Ascending aorta (tissue), 2 donors: ENCODE measurements at regions not wholly inside any gene's neighbourhood (a gene's known extent, or its start where the extent isn't known, plus 50 kb on each side); places are given as distances from the start of the nearest gene placed in this dataset.
A peak's percentile ranks its signal among the peaks of the same experiment; 100 is the strongest.
"Not testable (repeated sequence)": the region's sequence is repeated elsewhere in the genome, so short reads cannot be mapped to it uniquely, and the experiment has no call there.

Source experiments
- DNase-seq, 2 donors: peaks; one replicate each; pipeline ENCODE4 v3.0.0-alpha.2; 2019; ENCODE audit warnings: low spot score in 2 of 2
- H3K27ac ChIP-seq, 2 donors: fragments of 200-600 bp; sonication (generic); one replicate each; pipeline ENCODE4 v1.5.1; 2016 to 2017; ENCODE audit warnings: mild to moderate bottlenecking in 1 of 2
- H3K27me3 ChIP-seq: fragments of 200-600 bp; sonication (generic); one replicate; pipeline ENCODE4 v1.5.1; 2017
- H3K36me3 ChIP-seq, 2 donors: fragments of 200-600 bp; sonication (generic); one replicate each; pipeline ENCODE4 v1.5.1; 2016
- H3K4me1 ChIP-seq, 2 donors: fragments of 200-600 bp; sonication (generic); one replicate each; pipeline ENCODE4 v1.5.1; 2016 to 2017; ENCODE audit warnings: mild to moderate bottlenecking in 1 of 2
- H3K4me3 ChIP-seq, 2 donors: fragments of 200-600 bp; sonication (generic); one replicate each; pipeline ENCODE4 v1.5.1; 2016 to 2017; ENCODE audit warnings: mild to moderate bottlenecking in 1 of 2
- H3K9me3 ChIP-seq, 2 donors: fragments of 200-600 bp; sonication (generic); one replicate each; pipeline ENCODE4 v1.5.1; 2016
- intact Hi-C: fragments of 100-400 bp; cut with DNase I; formaldehyde crosslinking; loops from one replicate; pipeline ENCODE4 v1.15.1; 2023
- TF ChIP-seq, protein P1 (sequence below), 3 experiments: fragments of 200-600 bp in 2 of 3; fragments of 450-650 bp in 1 of 3; sonication (generic) in 2 of 3; IDR thresholded peaks; one replicate each; pipeline ENCODE4 v1.5.1; 2016 to 2019; ENCODE audit warnings: antibody characterized with exemption in 3 of 3, mild to moderate bottlenecking in 1 of 3, moderate library complexity in 1 of 3

DNA sequence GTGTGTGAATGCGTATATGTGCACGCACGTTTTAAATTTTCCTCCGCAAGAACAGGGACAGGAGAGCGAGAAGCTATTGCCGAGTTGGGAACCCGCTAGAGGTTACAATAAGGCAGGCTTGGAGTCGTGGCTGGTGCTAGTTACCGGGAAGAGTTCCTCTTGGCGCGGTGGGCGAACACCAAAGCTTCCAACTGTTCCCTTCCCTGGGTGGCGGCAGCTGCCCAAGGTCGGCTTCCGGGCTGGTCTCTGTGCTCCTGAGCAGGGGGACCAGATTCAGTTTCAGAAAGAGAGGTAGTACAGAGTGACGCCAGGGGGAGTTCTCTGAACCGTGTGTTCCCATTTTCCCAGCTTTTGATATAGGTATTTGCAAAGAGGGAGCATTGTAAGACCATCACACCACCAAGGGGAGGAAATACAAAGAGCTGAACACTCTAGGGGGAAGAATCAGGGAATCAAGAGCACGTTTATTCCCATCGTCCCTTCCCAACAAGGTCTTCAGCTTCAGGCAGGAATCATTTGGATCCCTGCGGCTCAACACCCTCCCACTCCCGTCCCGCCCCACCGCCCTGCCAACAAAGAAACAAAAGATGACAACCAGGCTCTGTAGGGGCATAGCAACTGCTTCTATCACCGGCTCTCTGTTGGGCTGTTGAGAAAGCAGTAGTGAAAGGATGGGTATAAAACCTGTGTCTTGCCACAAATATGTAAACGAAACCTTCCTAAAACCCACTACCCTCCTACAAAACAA, 113.6 kb upstream of the TEX13C start:
- intact Hi-C loops, result no loop called here
- TF ChIP-seq, protein P1, sequence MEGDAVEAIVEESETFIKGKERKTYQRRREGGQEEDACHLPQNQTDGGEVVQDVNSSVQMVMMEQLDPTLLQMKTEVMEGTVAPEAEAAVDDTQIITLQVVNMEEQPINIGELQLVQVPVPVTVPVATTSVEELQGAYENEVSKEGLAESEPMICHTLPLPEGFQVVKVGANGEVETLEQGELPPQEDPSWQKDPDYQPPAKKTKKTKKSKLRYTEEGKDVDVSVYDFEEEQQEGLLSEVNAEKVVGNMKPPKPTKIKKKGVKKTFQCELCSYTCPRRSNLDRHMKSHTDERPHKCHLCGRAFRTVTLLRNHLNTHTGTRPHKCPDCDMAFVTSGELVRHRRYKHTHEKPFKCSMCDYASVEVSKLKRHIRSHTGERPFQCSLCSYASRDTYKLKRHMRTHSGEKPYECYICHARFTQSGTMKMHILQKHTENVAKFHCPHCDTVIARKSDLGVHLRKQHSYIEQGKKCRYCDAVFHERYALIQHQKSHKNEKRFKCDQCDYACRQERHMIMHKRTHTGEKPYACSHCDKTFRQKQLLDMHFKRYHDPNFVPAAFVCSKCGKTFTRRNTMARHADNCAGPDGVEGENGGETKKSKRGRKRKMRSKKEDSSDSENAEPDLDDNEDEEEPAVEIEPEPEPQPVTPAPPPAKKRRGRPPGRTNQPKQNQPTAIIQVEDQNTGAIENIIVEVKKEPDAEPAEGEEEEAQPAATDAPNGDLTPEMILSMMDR (IDR thresholded peaks at IDR 0.05), result no peak
- Histone ChIP-seq H3K4me3 (peak overlapping the region; percentile 39 to 54), H3K36me3 (no peaks in the 10 kb centered on the region), H3K4me1 (no peaks in the 10 kb centered on the region), H3K27me3 (no peaks in the 10 kb centered on the region), H3K9me3 (no peaks in the 10 kb centered on the region), H3K27ac (peak overlapping the region; percentile 59 to 61)
- DNase-seq, result no peak

DNA sequence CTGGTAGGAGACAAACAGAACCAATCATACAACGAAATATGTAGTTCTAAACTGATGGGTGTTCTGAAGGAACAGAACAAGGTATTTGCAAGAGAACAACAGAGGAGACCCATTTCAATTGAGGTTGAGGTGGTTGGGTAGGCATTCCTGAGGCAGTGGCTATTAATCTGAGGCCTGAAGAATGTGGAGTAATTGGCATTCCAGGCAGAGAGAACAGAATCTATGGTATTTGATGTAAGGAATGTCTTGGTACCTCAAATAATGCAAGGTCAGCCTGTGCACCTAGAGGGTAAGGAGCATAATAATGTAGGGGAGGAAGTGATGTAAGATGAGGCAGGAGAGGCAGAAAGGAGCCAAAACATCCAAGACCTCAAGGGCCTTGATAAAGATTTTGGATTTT, 109.5 kb upstream of the TEX13C start:
- Histone ChIP-seq H3K36me3 (no peaks in the 10 kb centered on the region), H3K4me3 (no peak overlapping the region), H3K4me1 (no peaks in the 10 kb centered on the region), H3K27me3 (no peaks in the 10 kb centered on the region), H3K9me3 (no peaks in the 10 kb centered on the region), H3K27ac (no peak overlapping the region)
- no peak for DNase-seq
- intact Hi-C loops, result no loop called here
- TF ChIP-seq, protein P1 (IDR thresholded peaks at IDR 0.05), result no peak

DNA sequence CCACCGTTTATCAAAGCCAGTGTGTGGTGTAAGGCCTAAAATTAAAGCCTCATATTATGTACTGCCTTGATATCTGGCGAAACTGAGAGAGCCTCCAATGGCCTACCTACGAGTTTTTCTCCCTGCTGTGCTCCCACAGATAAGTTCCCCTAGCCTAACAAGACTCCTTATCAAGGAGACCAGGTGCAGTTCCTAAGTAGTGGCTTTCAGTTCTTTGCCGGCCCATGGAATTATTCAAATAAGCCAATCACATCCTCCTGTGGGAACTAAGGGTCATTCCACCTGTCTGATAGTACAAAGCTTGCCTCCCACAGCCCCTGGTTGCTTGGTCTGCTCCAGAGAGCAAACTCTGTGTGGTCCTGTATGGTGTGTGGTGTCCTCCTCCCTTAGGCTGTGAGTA, 99.8 kb upstream of the TEX13C start:
- no peaks in the 10 kb centered on the region for H3K9me3 ChIP-seq
- TF ChIP-seq, protein P1 (IDR thresholded peaks at IDR 0.05), result no peak
- H3K4me1 ChIP-seq, result no peaks in the 10 kb centered on the region
- H3K27ac ChIP-seq, result no peak overlapping the region
- intact Hi-C loops, result no loop called here
- no peaks in the 10 kb centered on the region for H3K27me3 ChIP-seq
- no peak for DNase-seq
- H3K36me3 ChIP-seq, result no peaks in the 10 kb centered on the region
- H3K4me3 ChIP-seq, result no peak overlapping the region

DNA sequence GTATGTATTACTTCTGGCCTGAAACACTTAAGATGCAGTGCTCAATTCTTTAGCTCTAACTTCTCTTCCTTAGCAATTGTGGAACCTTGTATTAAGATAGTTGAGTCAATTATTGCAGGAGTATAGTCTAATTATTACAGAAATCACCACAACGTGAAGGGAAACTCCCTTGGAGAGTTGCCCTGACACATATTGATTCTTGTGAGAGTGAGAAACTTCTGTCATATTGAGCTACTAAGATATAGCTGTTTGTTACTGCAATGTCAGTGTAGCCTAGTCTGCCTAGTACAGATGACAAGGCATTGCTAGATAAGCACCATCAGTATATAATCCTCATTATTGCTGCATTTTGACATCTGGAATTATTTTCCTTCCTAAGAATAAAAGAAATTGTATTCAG, 82.7 kb upstream of the TEX13C start:
- Histone ChIP-seq H3K27ac (no peak overlapping the region), H3K4me3 (no peak overlapping the region), H3K27me3 (no peaks in the 10 kb centered on the region), H3K9me3 (no peaks in the 10 kb centered on the region), H3K4me1 (no peaks in the 10 kb centered on the region), H3K36me3 (no peaks in the 10 kb centered on the region)
- TF ChIP-seq, protein P1 (IDR thresholded peaks at IDR 0.05), result no peak
- no peak for DNase-seq
- intact Hi-C loops, result no loop called here

DNA sequence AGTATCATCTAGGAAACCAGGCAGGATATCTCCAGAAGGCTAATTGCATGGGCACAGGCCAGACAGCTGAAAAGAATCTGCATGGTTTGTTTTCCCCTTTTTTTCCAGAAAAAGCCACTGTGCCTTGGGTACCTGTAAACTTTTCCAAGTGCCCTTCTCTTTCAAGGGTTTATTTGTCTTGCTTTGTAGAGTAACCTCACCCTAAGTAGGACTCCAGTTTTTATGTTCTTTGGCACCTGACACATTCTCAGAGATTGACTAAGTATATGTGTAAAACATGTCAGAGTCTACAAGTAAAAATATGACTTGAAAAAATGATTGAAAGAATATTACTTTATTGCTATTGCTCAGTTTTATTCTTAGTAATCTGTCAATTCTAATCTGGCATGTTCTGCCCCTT, 70.7 kb upstream of the TEX13C start:
- Histone ChIP-seq H3K4me1 (no peaks in the 10 kb centered on the region), H3K27me3 (no peaks in the 10 kb centered on the region), H3K4me3 (no peak overlapping the region), H3K36me3 (no peaks in the 10 kb centered on the region), H3K27ac (no peak overlapping the region), H3K9me3 (no peaks in the 10 kb centered on the region)
- intact Hi-C loops, result no loop called here
- DNase-seq, result no peak
- TF ChIP-seq, protein P1 (IDR thresholded peaks at IDR 0.05), result no peak

DNA sequence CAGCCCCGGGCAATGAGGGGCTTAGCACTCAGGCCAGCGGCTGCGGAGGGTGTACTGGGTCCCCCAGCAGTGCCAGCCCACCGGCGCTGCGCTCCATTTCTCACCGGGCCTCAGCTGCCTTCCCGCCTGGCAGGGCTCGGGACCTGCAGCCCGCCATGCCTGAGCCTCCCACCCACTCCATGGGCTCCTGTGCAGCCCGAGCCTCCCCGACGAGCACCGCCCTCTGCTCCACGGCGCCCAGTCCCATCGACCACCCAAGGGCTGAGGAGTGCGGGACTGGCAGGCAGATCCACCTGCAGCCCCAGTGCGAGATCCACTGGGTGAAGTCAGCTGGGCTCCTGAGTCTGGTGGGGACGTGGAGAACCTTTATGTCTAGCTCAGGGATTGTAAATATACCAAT, 63.9 kb upstream of the TEX13C start:
- DNase-seq, H3K27me3 ChIP-seq, intact Hi-C loops, H3K27ac ChIP-seq, H3K4me3 ChIP-seq, H3K36me3 ChIP-seq, H3K4me1 ChIP-seq, H3K9me3 ChIP-seq: not testable (repeated sequence)
